Fibroblast of pulmonary artery (primary cell): ENCODE measurements at regions not wholly inside any gene's neighbourhood (a gene's known extent, or its start where the extent isn't known, plus 50 kb on each side); places are given as distances from the start of the nearest gene placed in this dataset.

Experiments used
- DNase-seq: peaks from one replicate; pipeline ENCODE4 v3.0.0-alpha.2; 2010; ENCODE audit warnings: low read depth
- H3K4me3 ChIP-seq: replicated peaks from 2 replicates; pipeline ENCODE4 v1.5.1; 2011; ENCODE audit warnings: low read depth, mild to moderate bottlenecking, control low read depth, low read length, moderate library complexity
- CTCF ChIP-seq: IDR thresholded peaks from 2 replicates; pipeline ENCODE4 v1.5.1; 2011; ENCODE audit warnings: mild to moderate bottlenecking, control low read depth, low read length, inconsistent platforms; ENCODE audit errors: missing control alignments

GRCh38 chr3:164387236-164387635, 691.1 kb downstream of the SI start:
- H3K4me3 ChIP-seq = no peak overlapping the region
- DNase-seq = no peak
- no peak for TF ChIP-seq CTCF

- TF ChIP-seq CTCF = no peak
- no peak for DNase-seq
- no peak overlapping the region for H3K4me3 ChIP-seq
These were observed 698.1 kb downstream of the SI start for GRCh38 chr3:164380156-164380555.

GRCh38 chr3:164377466-164377865, 700.8 kb downstream of the SI start:
- H3K4me3 ChIP-seq = no peak overlapping the region
- DNase-seq = no peak
- TF ChIP-seq CTCF = no peak

GRCh38 chr3:164375995-164376394, 702.3 kb downstream of the SI start:
- no peak for DNase-seq
- no peak for TF ChIP-seq CTCF

GRCh38 chr3:164375538-164375937, 702.8 kb downstream of the SI start:
- no peak for TF ChIP-seq CTCF
- DNase-seq = no peak
- no peak overlapping the region for H3K4me3 ChIP-seq

More at GRCh38 chr3:164375995-164376394, 702.3 kb downstream of the SI start:
- no peak overlapping the region for H3K4me3 ChIP-seq

- no peak overlapping the region for H3K4me3 ChIP-seq
- DNase-seq = no peak
- TF ChIP-seq CTCF = no peak
These were observed 706.6 kb downstream of the SI start for GRCh38 chr3:164371681-164372080.

- TF ChIP-seq CTCF = no peak
- no peak for DNase-seq
- H3K4me3 ChIP-seq = no peak overlapping the region
These were observed 707.3 kb downstream of the SI start for GRCh38 chr3:164370970-164371369.
